ENCODE measurements at regions not wholly inside any gene's neighbourhood (a gene's known extent, or its start where the extent isn't known, plus 50 kb on each side); places are given as distances from the start of the nearest gene placed in this dataset.

- TF ChIP-seq, protein P1, sequence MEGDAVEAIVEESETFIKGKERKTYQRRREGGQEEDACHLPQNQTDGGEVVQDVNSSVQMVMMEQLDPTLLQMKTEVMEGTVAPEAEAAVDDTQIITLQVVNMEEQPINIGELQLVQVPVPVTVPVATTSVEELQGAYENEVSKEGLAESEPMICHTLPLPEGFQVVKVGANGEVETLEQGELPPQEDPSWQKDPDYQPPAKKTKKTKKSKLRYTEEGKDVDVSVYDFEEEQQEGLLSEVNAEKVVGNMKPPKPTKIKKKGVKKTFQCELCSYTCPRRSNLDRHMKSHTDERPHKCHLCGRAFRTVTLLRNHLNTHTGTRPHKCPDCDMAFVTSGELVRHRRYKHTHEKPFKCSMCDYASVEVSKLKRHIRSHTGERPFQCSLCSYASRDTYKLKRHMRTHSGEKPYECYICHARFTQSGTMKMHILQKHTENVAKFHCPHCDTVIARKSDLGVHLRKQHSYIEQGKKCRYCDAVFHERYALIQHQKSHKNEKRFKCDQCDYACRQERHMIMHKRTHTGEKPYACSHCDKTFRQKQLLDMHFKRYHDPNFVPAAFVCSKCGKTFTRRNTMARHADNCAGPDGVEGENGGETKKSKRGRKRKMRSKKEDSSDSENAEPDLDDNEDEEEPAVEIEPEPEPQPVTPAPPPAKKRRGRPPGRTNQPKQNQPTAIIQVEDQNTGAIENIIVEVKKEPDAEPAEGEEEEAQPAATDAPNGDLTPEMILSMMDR (IDR thresholded peaks at IDR 0.05; ENCODE audit: low read length, missing control alignments), result no peak
- peak; percentile 89 for DNase-seq (ENCODE audit: low read depth)
- no peak overlapping the region for H3K4me3 ChIP-seq (replicated peaks; ENCODE audit: low read depth, low read length)
Measured at GRCh38 chr12:46959502-46959901, 119.9 kb upstream of the PCED1B start.

GRCh38 chr12:46960681-46961080, 118.7 kb upstream of the PCED1B start:
- H3K4me3 ChIP-seq (replicated peaks; ENCODE audit: low read depth, low read length), result no peak overlapping the region
- no peak for DNase-seq (ENCODE audit: low read depth)
- TF ChIP-seq, protein P1 (IDR thresholded peaks at IDR 0.05; ENCODE audit: low read length, missing control alignments), result no peak

DNA sequence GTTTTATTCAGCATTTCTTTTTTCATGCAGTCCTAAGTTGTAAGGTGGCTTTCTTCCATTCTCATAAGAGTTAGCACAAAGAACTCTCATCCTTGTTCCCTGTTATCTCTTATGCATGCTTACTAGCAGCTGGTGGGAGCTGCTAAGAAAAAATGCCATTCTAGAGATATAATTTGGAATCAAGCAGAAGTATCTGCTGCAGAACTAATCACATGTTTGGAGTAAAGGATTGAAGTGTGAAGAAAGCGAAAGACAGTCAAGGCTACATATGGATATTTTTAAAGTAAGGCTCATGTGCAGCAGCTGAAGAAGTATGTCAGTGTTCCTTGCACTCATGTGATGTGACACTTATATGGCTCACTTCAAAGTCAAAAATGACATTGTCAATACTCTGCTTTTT, 116.2 kb upstream of the PCED1B start:
- DNase-seq (ENCODE audit: low read depth), result no peak
- TF ChIP-seq, protein P1 (IDR thresholded peaks at IDR 0.05; ENCODE audit: low read length, missing control alignments), result no peak
- H3K4me3 ChIP-seq (replicated peaks; ENCODE audit: low read depth, low read length), result no peak overlapping the region

DNA sequence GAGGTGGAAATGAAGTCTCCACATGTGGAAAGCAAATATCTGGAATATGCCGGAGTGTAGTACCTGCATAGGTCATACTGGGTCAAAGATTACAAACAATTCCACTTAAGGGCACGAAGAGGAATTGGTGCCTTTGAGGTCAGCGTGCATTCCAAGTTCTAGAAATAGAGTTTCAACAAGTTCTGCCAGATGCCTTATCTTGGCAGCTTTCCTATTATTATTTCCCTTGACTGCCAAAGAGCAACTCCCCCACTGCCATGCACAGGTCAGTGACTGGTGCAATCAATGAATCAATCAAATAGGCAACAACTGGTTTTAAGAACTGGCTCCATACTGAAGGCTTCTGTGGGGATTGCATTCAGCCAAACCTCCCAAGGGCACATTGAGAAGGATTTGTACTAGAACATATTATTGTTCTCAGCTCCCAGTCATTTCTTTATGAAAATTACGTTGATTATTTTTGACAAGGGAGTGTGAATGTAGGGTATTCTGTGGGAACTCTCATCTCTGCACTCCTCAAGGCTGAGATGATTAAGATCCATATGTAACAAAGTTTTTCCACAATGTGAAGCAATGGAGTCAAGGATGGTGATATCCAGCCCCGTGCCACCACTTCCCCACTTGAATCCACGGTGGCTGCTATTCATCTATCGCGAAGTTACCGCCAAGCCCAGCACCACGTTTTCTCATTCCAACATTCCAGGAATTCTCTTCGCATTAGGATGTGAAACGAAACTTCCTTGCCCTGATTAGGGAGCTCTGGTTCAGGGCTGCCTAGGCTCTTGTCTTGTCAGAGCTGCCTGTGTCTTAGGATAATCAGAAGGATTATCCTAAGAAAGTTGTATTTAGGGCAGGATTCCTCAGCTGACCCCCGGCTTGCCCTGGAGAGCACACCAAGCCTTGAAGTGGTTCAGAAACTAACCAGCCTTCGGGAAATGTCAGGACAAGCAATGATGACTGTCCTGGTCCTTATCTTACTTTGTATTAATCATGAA, 115.1 kb upstream of the PCED1B start:
- H3K4me3 ChIP-seq (replicated peaks; ENCODE audit: low read depth, low read length), result no peak overlapping the region
- TF ChIP-seq, protein P1 (IDR thresholded peaks at IDR 0.05; ENCODE audit: low read length, missing control alignments), result no peak
- peak; percentile 78 for DNase-seq (ENCODE audit: low read depth)

- TF ChIP-seq, protein P1 (IDR thresholded peaks at IDR 0.05; ENCODE audit: low read length, missing control alignments), result no peak
- no peak overlapping the region for H3K4me3 ChIP-seq (replicated peaks; ENCODE audit: low read depth, low read length)
- no peak for DNase-seq (ENCODE audit: low read depth)
Measured at GRCh38 chr12:46965137-46965536, 114.3 kb upstream of the PCED1B start.

DNA sequence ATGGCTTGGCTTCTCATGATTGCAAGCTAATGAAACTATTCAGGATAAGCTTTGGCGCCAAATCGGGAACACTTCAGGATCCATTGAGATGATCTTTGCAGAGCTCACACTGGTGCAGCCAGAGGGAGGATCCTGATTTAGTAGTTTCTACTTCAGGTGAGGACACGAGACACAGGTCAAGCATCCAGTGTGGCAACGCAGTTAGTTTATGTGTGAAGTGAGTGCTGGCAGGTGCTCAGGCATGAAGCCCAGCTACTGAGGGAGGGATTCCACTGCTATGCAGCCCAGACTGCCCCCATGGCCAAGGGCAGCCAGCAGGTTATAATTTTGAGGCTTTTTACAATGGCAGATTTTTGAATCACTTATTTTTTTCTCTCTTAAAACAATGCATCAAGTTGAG, 113.5 kb upstream of the PCED1B start:
- DNase-seq (ENCODE audit: low read depth), result no peak
- H3K4me3 ChIP-seq (replicated peaks; ENCODE audit: low read depth, low read length), result no peak overlapping the region
- TF ChIP-seq, protein P1 (IDR thresholded peaks at IDR 0.05; ENCODE audit: low read length, missing control alignments), result no peak
